ENCODE measurements at regions not wholly inside any gene's neighbourhood (a gene's known extent, or its start where the extent isn't known, plus 50 kb on each side); places are given as distances from the start of the nearest gene placed in this dataset.

DNA sequence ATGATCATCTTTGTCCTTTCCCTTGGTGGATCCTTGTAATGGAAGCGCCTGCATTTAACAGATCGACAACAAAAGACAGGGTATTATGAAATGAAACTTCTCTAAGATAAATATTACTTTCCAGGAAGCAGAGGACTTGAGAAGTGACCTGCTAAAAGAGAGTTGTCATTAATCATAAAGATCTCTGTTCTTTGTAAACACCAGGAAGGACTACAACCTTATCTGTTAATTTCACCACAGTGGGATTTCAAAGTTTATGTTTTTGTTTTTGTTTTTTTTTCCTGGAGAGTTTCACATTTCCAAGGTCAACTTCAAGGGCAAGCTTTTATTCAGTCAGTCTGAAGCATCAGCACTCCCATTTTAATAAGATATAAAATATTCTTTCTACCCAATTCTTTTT lies 170.9 kb downstream of the RCHY1 start:
- no peak overlapping the region for H3K9ac ChIP-seq (ENCODE audit: control insufficient read depth, extremely low read depth, insufficient read depth, low read length)
- no peaks in the 10 kb centered on the region for H3K9me1 ChIP-seq (ENCODE audit: control insufficient read depth, extremely low read depth, insufficient read depth, low read length)
- no peak for TF ChIP-seq EZH2 (IDR thresholded peaks at IDR 0.05; ENCODE audit: low read length)
- TF ChIP-seq, protein P1, sequence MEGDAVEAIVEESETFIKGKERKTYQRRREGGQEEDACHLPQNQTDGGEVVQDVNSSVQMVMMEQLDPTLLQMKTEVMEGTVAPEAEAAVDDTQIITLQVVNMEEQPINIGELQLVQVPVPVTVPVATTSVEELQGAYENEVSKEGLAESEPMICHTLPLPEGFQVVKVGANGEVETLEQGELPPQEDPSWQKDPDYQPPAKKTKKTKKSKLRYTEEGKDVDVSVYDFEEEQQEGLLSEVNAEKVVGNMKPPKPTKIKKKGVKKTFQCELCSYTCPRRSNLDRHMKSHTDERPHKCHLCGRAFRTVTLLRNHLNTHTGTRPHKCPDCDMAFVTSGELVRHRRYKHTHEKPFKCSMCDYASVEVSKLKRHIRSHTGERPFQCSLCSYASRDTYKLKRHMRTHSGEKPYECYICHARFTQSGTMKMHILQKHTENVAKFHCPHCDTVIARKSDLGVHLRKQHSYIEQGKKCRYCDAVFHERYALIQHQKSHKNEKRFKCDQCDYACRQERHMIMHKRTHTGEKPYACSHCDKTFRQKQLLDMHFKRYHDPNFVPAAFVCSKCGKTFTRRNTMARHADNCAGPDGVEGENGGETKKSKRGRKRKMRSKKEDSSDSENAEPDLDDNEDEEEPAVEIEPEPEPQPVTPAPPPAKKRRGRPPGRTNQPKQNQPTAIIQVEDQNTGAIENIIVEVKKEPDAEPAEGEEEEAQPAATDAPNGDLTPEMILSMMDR (optimal IDR thresholded peaks at IDR 0.05 in 1 of 3, IDR thresholded peaks at IDR 0.05 in 1 of 3, conservative IDR thresholded peaks at IDR 0.05 in 1 of 3; ENCODE audit: extremely low read depth in 1 of 3, insufficient read depth in 2 of 3, low read length in 3 of 3): no peak
- no peaks in the 10 kb centered on the region for H3K9me3 ChIP-seq (ENCODE audit: control insufficient read depth, low read depth, low read length)
- no peak overlapping the region for H3K4me3 ChIP-seq (ENCODE audit: control insufficient read depth in 2 of 3, extremely low read depth in 1 of 3, insufficient read depth in 2 of 3, low read depth in 1 of 3, low read length in 3 of 3)
- dilution Hi-C loops (cut with MboI; ENCODE audit: extremely low pct_ligation_motif_present, low sequenced_read_pairs): no loop called here
- no peak overlapping the region for H2AFZ ChIP-seq (ENCODE audit: control insufficient read depth, low read length)
- H4K20me1 ChIP-seq (ENCODE audit: control insufficient read depth, extremely low read depth, insufficient read depth, low read length): no peaks in the 10 kb centered on the region
- H3K27me3 ChIP-seq (ENCODE audit: control insufficient read depth, extremely low read depth, insufficient read depth, low read length): no peaks in the 10 kb centered on the region
- H3K4me1 ChIP-seq (ENCODE audit: control insufficient read depth, extremely low read depth, insufficient read depth, low read length): no peaks in the 10 kb centered on the region
- no peak overlapping the region for H3K27ac ChIP-seq (ENCODE audit: control insufficient read depth, insufficient read depth, low read length)
- no peak for DNase-seq (ENCODE audit: low read depth, low spot score)
- no peaks in the 10 kb centered on the region for H3K79me2 ChIP-seq (ENCODE audit: control insufficient read depth, insufficient read depth, low read length)
- FAIRE-seq: no peak
- H3K36me3 ChIP-seq (ENCODE audit: control insufficient read depth in 2 of 2, extremely low read depth in 1 of 2, insufficient read depth in 2 of 2, low read length in 2 of 2): no peaks in the 10 kb centered on the region
- no peak overlapping the region for H3K4me2 ChIP-seq (ENCODE audit: control insufficient read depth, extremely low read depth, insufficient read depth, low read depth, low read length)

DNA sequence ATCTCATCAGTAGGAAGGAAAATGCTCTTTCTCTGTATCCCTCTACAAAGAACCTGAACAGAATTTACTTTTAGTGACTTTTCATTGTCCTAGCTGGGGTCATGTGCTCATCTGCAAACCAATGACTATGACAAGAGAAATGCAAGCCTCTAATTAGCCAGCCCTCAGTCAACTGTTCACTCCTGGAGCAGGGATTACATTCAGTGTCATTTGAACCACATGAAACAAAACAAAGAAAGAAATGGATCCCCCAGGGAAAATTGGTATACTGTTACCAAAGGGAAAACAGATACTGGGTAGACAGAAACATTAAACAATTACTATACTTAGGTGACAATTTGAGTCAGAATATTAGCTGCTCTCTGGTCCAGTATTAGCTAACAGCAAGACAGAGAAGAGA lies 173.6 kb downstream of the RCHY1 start:
- TF ChIP-seq, protein P1 (optimal IDR thresholded peaks at IDR 0.05 in 1 of 3, IDR thresholded peaks at IDR 0.05 in 1 of 3, conservative IDR thresholded peaks at IDR 0.05 in 1 of 3; ENCODE audit: extremely low read depth in 1 of 3, insufficient read depth in 2 of 3, low read length in 3 of 3): no peak
- no peak for TF ChIP-seq EZH2 (IDR thresholded peaks at IDR 0.05; ENCODE audit: low read length)

More for the DNA sequence above, 173.6 kb downstream of the RCHY1 start:
- Histone ChIP-seq H3K4me3 (ENCODE audit: control insufficient read depth in 2 of 3, extremely low read depth in 1 of 3, insufficient read depth in 2 of 3, low read depth in 1 of 3, low read length in 3 of 3) (no peak overlapping the region), H3K9ac (ENCODE audit: control insufficient read depth, extremely low read depth, insufficient read depth, low read length) (no peak overlapping the region), H2AFZ (ENCODE audit: control insufficient read depth, low read length) (no peak overlapping the region), H3K36me3 (ENCODE audit: control insufficient read depth in 2 of 2, extremely low read depth in 1 of 2, insufficient read depth in 2 of 2, low read length in 2 of 2) (no peaks in the 10 kb centered on the region), H3K9me3 (ENCODE audit: control insufficient read depth, low read depth, low read length) (no peaks in the 10 kb centered on the region), H4K20me1 (ENCODE audit: control insufficient read depth, extremely low read depth, insufficient read depth, low read length) (no peaks in the 10 kb centered on the region), H3K27me3 (ENCODE audit: control insufficient read depth, extremely low read depth, insufficient read depth, low read length) (no peaks in the 10 kb centered on the region), H3K79me2 (ENCODE audit: control insufficient read depth, insufficient read depth, low read length) (no peaks in the 10 kb centered on the region), H3K4me1 (ENCODE audit: control insufficient read depth, extremely low read depth, insufficient read depth, low read length) (no peaks in the 10 kb centered on the region), H3K27ac (ENCODE audit: control insufficient read depth, insufficient read depth, low read length) (no peak overlapping the region), H3K9me1 (ENCODE audit: control insufficient read depth, extremely low read depth, insufficient read depth, low read length) (no peaks in the 10 kb centered on the region), H3K4me2 (ENCODE audit: control insufficient read depth, extremely low read depth, insufficient read depth, low read depth, low read length) (no peak overlapping the region)
- dilution Hi-C loops (cut with MboI; ENCODE audit: extremely low pct_ligation_motif_present, low sequenced_read_pairs): no loop called here
- no peak for FAIRE-seq
- DNase-seq (ENCODE audit: low read depth, low spot score): no peak

All from keratinocyte (primary cell).